GM12878 (cell line): ENCODE measurements at regions not wholly inside any gene's neighbourhood (a gene's known extent, or its start where the extent isn't known, plus 50 kb on each side); places are given as distances from the start of the nearest gene placed in this dataset.

ENCODE experiments used
- PAX8 ChIP-seq: fragments of 450-650 bp; IDR thresholded peaks from 2 replicates; pipeline ENCODE4 v1.6.1; 2017; ENCODE audit warnings: mild to moderate bottlenecking, moderate library complexity
- RELA ChIP-seq: fragments of 450-650 bp; IDR thresholded peaks from 2 replicates; pipeline ENCODE4 v1.8.0; 2014; ENCODE audit warnings: borderline replicate concordance; ENCODE audit not compliant: partially characterized antibody
- SKIL ChIP-seq: fragments of 450-650 bp; IDR thresholded peaks from 2 replicates; pipeline ENCODE4 v1.6.1; 2017; ENCODE audit warnings: mild to moderate bottlenecking, low read depth, inconsistent platforms; ENCODE audit not compliant: poor library complexity, severe bottlenecking
- ZBTB40 ChIP-seq: fragments of 450-650 bp; IDR thresholded peaks from 2 replicates; pipeline ENCODE4 v1.6.1; 2016; ENCODE audit warnings: mild to moderate bottlenecking, moderate library complexity, borderline replicate concordance
- ZNF592 ChIP-seq: fragments of 450-650 bp; IDR thresholded peaks from 2 replicates; pipeline ENCODE4 v1.6.1; 2017; ENCODE audit warnings: mild to moderate bottlenecking, moderate library complexity

- TF ChIP-seq ZBTB40 (no peak), SKIL (no peak), RELA (no peak), PAX8 (no peak), ZNF592 (no peak)
These were observed 204.9 kb downstream of the TBX15 start (continued) for GRCh38 chr1:118783095-118783758.
